ENCODE measurements at regions not wholly inside any gene's neighbourhood (a gene's known extent, or its start where the extent isn't known, plus 50 kb on each side); places are given as distances from the start of the nearest gene placed in this dataset.

DNA sequence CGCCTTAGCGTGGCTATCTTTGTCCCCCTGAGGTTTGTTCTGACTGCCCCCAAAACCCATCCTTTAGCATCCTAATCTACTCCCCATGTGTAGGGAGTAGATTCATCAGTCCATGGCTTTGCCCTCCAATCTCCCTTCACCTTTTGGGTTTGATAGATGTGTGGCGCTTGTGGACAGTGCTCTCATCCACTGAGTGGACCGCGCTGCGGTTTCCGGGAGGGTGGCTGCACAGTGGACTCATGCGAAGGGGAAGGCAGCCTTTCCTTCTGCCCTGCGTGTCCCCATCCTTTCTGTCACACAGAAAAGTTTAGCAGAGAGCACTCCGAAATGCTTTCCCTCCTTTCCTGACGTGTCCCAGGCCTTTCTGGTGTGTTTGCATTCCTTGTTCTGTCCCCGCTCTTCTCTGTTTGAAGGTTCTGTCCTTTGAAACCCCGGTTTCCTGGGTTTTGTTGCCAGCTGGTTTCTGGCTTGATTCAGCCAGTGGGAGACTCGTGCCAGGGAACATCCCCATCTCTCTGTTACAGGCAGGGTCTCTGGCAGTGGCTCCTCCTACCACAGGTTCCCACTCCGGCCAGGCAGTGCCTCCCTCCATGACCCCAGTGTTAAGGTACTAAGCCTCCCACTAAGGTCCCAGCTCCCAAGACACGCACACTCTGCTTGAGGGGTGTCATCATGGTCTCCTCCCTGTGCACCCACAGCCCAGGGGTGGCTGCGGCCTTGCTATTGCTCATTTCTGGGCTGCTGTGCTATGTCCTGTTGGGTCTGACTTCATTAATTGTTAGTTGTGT is 547.7 kb upstream of the DPP6 start:
- no peaks in the 10 kb centered on the region for H3K27me3 ChIP-seq (replicated peaks in 2 of 5; ENCODE audit: control insufficient read depth in 4 of 5, insufficient read depth in 5 of 5, low read length in 4 of 5)
- no peak overlapping the region for H3K4me3 ChIP-seq (ENCODE audit: control insufficient read depth in 1 of 7, extremely low read depth in 1 of 7, insufficient read depth in 4 of 7, low read depth in 2 of 7, low read length in 6 of 7)
- DNase-seq: no peak
- peaks cover 0 to 2% (median 0%) of the 10 kb centered on the region in 5 experiments for H3K9me3 ChIP-seq (ENCODE audit: control extremely low read depth in 1 of 5, control insufficient read depth in 4 of 5, insufficient read depth in 2 of 5, low read depth in 1 of 5, low read length in 4 of 5)
- CTCF ChIA-PET: no interaction called here
- H3K4me1 ChIP-seq (ENCODE audit: control extremely low read depth in 1 of 4, control insufficient read depth in 4 of 4, insufficient read depth in 4 of 4, low read length in 3 of 4): no peaks in the 10 kb centered on the region
- POLR2A ChIA-PET: no interaction called here
- H3K27ac ChIP-seq (ENCODE audit: insufficient read depth in 1 of 2, low read depth in 1 of 2, low read length in 2 of 2, poor library complexity in 1 of 2, severe bottlenecking in 2 of 2): no peak overlapping the region
- 85% methylated on average over 15 of the region's 17 CpGs for WGBS (ENCODE audit: insufficient coverage)
- H3K36me3 ChIP-seq (ENCODE audit: control insufficient read depth in 4 of 4, insufficient read depth in 4 of 4, low read length in 3 of 4): no peaks in the 10 kb centered on the region

DNA sequence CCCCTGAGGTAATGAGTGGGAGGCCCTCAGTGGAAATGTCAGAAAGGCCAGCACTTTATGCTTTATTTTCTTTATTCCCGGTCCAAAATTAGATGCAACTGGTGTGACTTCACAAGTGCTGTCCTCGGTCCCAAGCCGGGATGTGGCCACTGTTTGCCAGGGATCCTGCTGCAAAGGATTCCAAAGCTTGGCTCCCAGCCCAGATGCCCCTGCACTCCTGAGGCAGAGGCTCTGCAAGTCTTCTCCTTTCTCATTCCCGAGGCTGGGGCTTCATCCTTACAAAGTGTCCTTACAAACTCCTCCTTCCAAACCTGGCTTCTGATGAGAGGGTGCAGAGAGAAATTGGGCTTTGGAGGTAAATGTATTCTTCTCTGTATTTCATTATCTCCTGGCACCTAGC is 544.3 kb upstream of the DPP6 start:
- POLR2A ChIA-PET: no interaction called here
- DNase-seq: no peak
- Histone ChIP-seq H3K27ac (ENCODE audit: insufficient read depth in 1 of 2, low read depth in 1 of 2, low read length in 2 of 2, poor library complexity in 1 of 2, severe bottlenecking in 2 of 2) (no peak overlapping the region), H3K27me3 (replicated peaks in 2 of 5; ENCODE audit: control insufficient read depth in 4 of 5, insufficient read depth in 5 of 5, low read length in 4 of 5) (no peaks in the 10 kb centered on the region), H3K4me1 (ENCODE audit: control extremely low read depth in 1 of 4, control insufficient read depth in 4 of 4, insufficient read depth in 4 of 4, low read length in 3 of 4) (no peaks in the 10 kb centered on the region), H3K9me3 (ENCODE audit: control extremely low read depth in 1 of 5, control insufficient read depth in 4 of 5, insufficient read depth in 2 of 5, low read depth in 1 of 5, low read length in 4 of 5) (peaks cover 0 to 2% (median 0%) of the 10 kb centered on the region in 5 experiments), H3K36me3 (ENCODE audit: control insufficient read depth in 4 of 4, insufficient read depth in 4 of 4, low read length in 3 of 4) (no peaks in the 10 kb centered on the region), H3K4me3 (ENCODE audit: control insufficient read depth in 1 of 7, extremely low read depth in 1 of 7, insufficient read depth in 4 of 7, low read depth in 2 of 7, low read length in 6 of 7) (no peak overlapping the region)
- WGBS (ENCODE audit: insufficient coverage): 100% methylated on average over 3 of the region's 4 CpGs
- CTCF ChIA-PET: interaction anchor here (1.2 kb wide), 1 partner anchor 16 kb away, joined by 3 read pairs; no protein-coding TSS in a partner anchor

DNA sequence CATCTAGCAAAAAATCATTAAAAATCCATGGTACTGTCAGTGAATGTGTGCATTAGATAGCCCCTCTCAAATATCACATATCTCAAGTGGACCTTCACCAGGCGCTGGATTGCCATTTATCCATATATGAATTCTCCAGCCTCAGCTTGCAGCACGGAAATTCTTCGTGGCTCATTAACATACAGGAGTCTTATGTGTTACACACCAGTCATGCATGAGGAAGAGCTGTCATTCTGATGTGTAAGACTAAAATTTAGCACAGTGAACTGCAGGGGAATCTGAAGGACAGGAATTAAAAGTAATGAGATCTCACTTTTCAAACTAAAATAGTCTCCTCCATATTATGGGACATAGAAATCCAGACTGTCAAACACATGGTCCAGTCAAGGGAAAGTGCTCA is 542.4 kb upstream of the DPP6 start:
- no CpG with 5 or more reads among the region's 3 CpGs for WGBS (ENCODE audit: insufficient coverage)
- CTCF ChIA-PET: no interaction called here
- no peak overlapping the region for H3K4me3 ChIP-seq (ENCODE audit: control insufficient read depth in 1 of 7, extremely low read depth in 1 of 7, insufficient read depth in 4 of 7, low read depth in 2 of 7, low read length in 6 of 7)
- H3K36me3 ChIP-seq (ENCODE audit: control insufficient read depth in 4 of 4, insufficient read depth in 4 of 4, low read length in 3 of 4): no peaks in the 10 kb centered on the region
- H3K27me3 ChIP-seq (replicated peaks in 2 of 5; ENCODE audit: control insufficient read depth in 4 of 5, insufficient read depth in 5 of 5, low read length in 4 of 5): no peaks in the 10 kb centered on the region
- DNase-seq: no peak
- peaks cover 0 to 2% (median 0%) of the 10 kb centered on the region in 5 experiments for H3K9me3 ChIP-seq (ENCODE audit: control extremely low read depth in 1 of 5, control insufficient read depth in 4 of 5, insufficient read depth in 2 of 5, low read depth in 1 of 5, low read length in 4 of 5)
- H3K27ac ChIP-seq (ENCODE audit: insufficient read depth in 1 of 2, low read depth in 1 of 2, low read length in 2 of 2, poor library complexity in 1 of 2, severe bottlenecking in 2 of 2): no peak overlapping the region
- no peaks in the 10 kb centered on the region for H3K4me1 ChIP-seq (ENCODE audit: control extremely low read depth in 1 of 4, control insufficient read depth in 4 of 4, insufficient read depth in 4 of 4, low read length in 3 of 4)
- POLR2A ChIA-PET: no interaction called here

DNA sequence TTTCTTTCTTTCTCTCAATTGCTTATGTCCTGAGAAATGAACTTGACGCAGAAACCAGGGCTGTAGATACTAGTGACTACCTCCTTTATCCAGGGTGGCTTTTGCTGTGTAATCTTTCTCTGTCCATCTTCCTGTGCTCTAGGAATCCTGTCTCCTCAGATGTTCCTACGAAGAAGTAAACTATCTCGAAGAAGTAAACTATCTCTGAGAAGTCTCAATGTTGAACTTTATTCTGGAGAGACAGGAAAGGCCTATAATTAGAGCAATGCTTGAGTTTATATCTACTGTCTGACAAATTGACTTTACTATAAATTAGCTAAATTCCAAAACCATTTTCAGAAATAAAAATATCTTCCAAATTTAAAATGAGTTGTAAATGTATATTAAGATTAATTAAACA is 541.5 kb upstream of the DPP6 start:
- H3K27me3 ChIP-seq (replicated peaks in 2 of 5; ENCODE audit: control insufficient read depth in 4 of 5, insufficient read depth in 5 of 5, low read length in 4 of 5): no peaks in the 10 kb centered on the region
- no peak overlapping the region for H3K4me3 ChIP-seq (ENCODE audit: control insufficient read depth in 1 of 7, extremely low read depth in 1 of 7, insufficient read depth in 4 of 7, low read depth in 2 of 7, low read length in 6 of 7)
- POLR2A ChIA-PET: no interaction called here
- H3K4me1 ChIP-seq (ENCODE audit: control extremely low read depth in 1 of 4, control insufficient read depth in 4 of 4, insufficient read depth in 4 of 4, low read length in 3 of 4): no peaks in the 10 kb centered on the region
- WGBS (ENCODE audit: insufficient coverage): 83% methylated on average over 1 of the region's 3 CpGs
- H3K36me3 ChIP-seq (ENCODE audit: control insufficient read depth in 4 of 4, insufficient read depth in 4 of 4, low read length in 3 of 4): no peaks in the 10 kb centered on the region
- peaks cover 0 to 3% (median 0%) of the 10 kb centered on the region in 5 experiments for H3K9me3 ChIP-seq (ENCODE audit: control extremely low read depth in 1 of 5, control insufficient read depth in 4 of 5, insufficient read depth in 2 of 5, low read depth in 1 of 5, low read length in 4 of 5)
- CTCF ChIA-PET: no interaction called here
- DNase-seq: no peak
- no peak overlapping the region for H3K27ac ChIP-seq (ENCODE audit: insufficient read depth in 1 of 2, low read depth in 1 of 2, low read length in 2 of 2, poor library complexity in 1 of 2, severe bottlenecking in 2 of 2)

DNA sequence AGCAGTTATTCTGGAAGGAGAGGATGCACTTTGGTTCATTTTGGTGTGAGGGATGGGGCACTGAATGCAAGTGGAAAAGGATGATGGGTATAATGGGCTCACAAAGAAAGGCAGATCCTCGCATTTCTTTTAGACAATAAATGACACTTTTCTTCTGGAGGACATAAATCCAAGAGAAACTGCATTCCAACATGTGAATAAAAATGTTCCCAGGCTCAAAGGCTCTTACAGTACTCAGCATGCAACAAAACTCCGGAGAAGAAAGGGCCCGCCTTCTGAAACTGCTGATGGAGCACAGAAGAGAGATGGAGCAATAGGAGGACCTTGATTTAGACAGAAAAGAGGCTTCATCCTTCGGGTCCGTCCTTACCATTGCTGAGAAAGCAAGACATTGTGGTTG is 538.2 kb upstream of the DPP6 start:
- DNase-seq: no peak
- no peak overlapping the region for H3K4me3 ChIP-seq (ENCODE audit: control insufficient read depth in 1 of 7, extremely low read depth in 1 of 7, insufficient read depth in 4 of 7, low read depth in 2 of 7, low read length in 6 of 7)
- ChIA-PET POLR2A (no interaction called here), CTCF (no interaction called here)
- H3K9me3 ChIP-seq (ENCODE audit: control extremely low read depth in 1 of 5, control insufficient read depth in 4 of 5, insufficient read depth in 2 of 5, low read depth in 1 of 5, low read length in 4 of 5): peaks cover 0 to 4% (median 0%) of the 10 kb centered on the region in 5 experiments
- no peaks in the 10 kb centered on the region for H3K4me1 ChIP-seq (ENCODE audit: control extremely low read depth in 1 of 4, control insufficient read depth in 4 of 4, insufficient read depth in 4 of 4, low read length in 3 of 4)
- H3K27me3 ChIP-seq (replicated peaks in 2 of 5; ENCODE audit: control insufficient read depth in 4 of 5, insufficient read depth in 5 of 5, low read length in 4 of 5): no peaks in the 10 kb centered on the region
- 92% methylated on average over 2 of the region's 5 CpGs for WGBS (ENCODE audit: insufficient coverage)
- no peak overlapping the region for H3K27ac ChIP-seq (ENCODE audit: insufficient read depth in 1 of 2, low read depth in 1 of 2, low read length in 2 of 2, poor library complexity in 1 of 2, severe bottlenecking in 2 of 2)
- no peaks in the 10 kb centered on the region for H3K36me3 ChIP-seq (ENCODE audit: control insufficient read depth in 4 of 4, insufficient read depth in 4 of 4, low read length in 3 of 4)

DNA sequence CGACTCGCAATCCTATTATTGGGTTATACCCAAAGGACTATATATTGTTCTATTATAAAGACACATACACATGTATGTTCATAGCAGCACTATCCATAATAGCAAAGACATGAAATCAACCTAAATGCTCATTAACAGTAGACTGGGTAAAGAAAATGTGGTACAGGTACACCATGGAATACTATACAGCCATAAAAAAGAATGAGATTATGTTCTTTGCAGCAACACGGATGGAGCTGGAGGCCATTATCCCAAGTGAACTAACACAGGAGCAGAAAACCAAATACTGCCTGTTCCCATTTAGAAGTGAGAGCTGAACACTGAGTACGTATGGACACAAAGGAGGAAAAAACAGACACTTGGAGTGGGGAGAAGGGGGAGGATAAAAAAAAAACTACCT is 536.8 kb upstream of the DPP6 start:
- 100% methylated on average over 1 of the region's 4 CpGs for whole genome bisulfite sequencing (ENCODE audit: insufficient coverage)
- CTCF ChIA-PET: no interaction called here
- Histone ChIP-seq H3K4me3 (ENCODE audit: control insufficient read depth in 1 of 7, extremely low read depth in 1 of 7, insufficient read depth in 4 of 7, low read depth in 2 of 7, low read length in 6 of 7) (no peak overlapping the region), H3K36me3 (ENCODE audit: control insufficient read depth in 4 of 4, insufficient read depth in 4 of 4, low read length in 3 of 4) (no peaks in the 10 kb centered on the region), H3K9me3 (ENCODE audit: control extremely low read depth in 1 of 5, control insufficient read depth in 4 of 5, insufficient read depth in 2 of 5, low read depth in 1 of 5, low read length in 4 of 5) (peaks cover 0 to 4% (median 0%) of the 10 kb centered on the region in 5 experiments), H3K27ac (ENCODE audit: insufficient read depth in 1 of 2, low read depth in 1 of 2, low read length in 2 of 2, poor library complexity in 1 of 2, severe bottlenecking in 2 of 2) (no peak overlapping the region), H3K27me3 (replicated peaks in 2 of 5; ENCODE audit: control insufficient read depth in 4 of 5, insufficient read depth in 5 of 5, low read length in 4 of 5) (no peaks in the 10 kb centered on the region), H3K4me1 (ENCODE audit: control extremely low read depth in 1 of 4, control insufficient read depth in 4 of 4, insufficient read depth in 4 of 4, low read length in 3 of 4) (no peaks in the 10 kb centered on the region)
- DNase-seq: no peak
- POLR2A ChIA-PET: no interaction called here

DNA sequence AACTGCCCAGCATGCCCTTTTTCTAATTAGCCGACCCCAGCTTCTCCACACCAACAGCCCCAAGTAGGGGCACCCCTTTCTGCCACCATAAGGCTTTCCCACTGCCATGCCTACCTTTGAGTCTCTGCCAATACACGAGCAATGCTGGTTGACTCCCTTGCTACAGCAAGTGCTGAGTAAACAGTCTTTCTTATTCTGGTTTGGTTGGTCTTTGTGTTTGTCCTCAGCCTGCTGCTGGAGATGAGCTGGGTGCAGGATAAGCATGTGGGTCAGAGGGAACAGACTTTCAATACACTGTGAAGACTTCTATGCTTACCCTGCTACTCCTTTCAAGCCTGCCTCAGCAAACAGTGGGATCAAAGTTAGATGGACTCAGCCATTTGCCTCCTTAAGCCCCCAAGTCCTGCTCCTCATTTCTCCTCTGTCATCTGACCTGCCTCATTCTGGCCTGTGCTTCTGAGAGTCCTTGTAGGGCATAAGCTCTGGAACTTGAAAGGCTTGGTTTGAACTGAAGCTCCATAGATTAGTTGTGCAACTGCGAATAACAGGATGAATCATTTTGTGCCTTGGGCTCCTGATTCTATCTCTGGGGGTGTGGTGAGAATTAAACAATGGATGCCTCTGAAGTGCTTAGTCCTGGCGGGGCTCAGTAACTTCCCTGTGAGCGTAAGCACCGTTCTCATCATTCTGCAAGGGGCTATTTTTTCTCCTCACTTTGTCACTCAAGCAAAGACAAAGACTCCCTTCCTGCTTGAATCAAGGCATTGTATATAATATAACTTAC is 533.8 kb upstream of the DPP6 start:
- Histone ChIP-seq H3K27ac (ENCODE audit: insufficient read depth in 1 of 2, low read depth in 1 of 2, low read length in 2 of 2, poor library complexity in 1 of 2, severe bottlenecking in 2 of 2) (no peak overlapping the region), H3K36me3 (ENCODE audit: control insufficient read depth in 4 of 4, insufficient read depth in 4 of 4, low read length in 3 of 4) (no peaks in the 10 kb centered on the region), H3K27me3 (replicated peaks in 2 of 5; ENCODE audit: control insufficient read depth in 4 of 5, insufficient read depth in 5 of 5, low read length in 4 of 5) (no peaks in the 10 kb centered on the region), H3K4me3 (ENCODE audit: control insufficient read depth in 1 of 7, extremely low read depth in 1 of 7, insufficient read depth in 4 of 7, low read depth in 2 of 7, low read length in 6 of 7) (no peak overlapping the region), H3K4me1 (ENCODE audit: control extremely low read depth in 1 of 4, control insufficient read depth in 4 of 4, insufficient read depth in 4 of 4, low read length in 3 of 4) (no peaks in the 10 kb centered on the region), H3K9me3 (ENCODE audit: control extremely low read depth in 1 of 5, control insufficient read depth in 4 of 5, insufficient read depth in 2 of 5, low read depth in 1 of 5, low read length in 4 of 5) (peaks cover 0 to 4% (median 0%) of the 10 kb centered on the region in 5 experiments)
- POLR2A ChIA-PET: no interaction called here
- WGBS (ENCODE audit: insufficient coverage): 73% methylated on average over 3 of the region's 6 CpGs
- CTCF ChIA-PET: no interaction called here
- DNase-seq: no peak

Measured in common myeloid progenitor, CD34-positive (primary cell).